ENCODE measurements at regions not wholly inside any gene's neighbourhood (a gene's known extent, or its start where the extent isn't known, plus 50 kb on each side); places are given as distances from the start of the nearest gene placed in this dataset.

GRCh38 chr1:65509912-65510680 lies 89.6 kb downstream of the LEPR start:
- H3K27me3 Mint-ChIP-seq (ENCODE audit: low read depth), result no peaks in the 10 kb centered on the region
- peaks cover 3% of the 10 kb centered on the region for H3K9me3 Mint-ChIP-seq
- TF ChIP-seq CTCF (IDR thresholded peaks at IDR 0.05; ENCODE audit: unreplicated experiment in 3 of 3), result no peak
- H3K4me3 Mint-ChIP-seq, result no peak overlapping the region
- H3K36me3 Mint-ChIP-seq (ENCODE audit: low read depth), result no peaks in the 10 kb centered on the region
- H3K27ac Mint-ChIP-seq, result peak overlapping the region in 2 of 3 experiments; percentile 2 to 43
- H3K4me1 Mint-ChIP-seq, result no peaks in the 10 kb centered on the region

- Mint-ChIP-seq H3K4me1 (no peaks in the 10 kb centered on the region), H3K27me3 (ENCODE audit: low read depth) (no peaks in the 10 kb centered on the region), H3K4me3 (no peak overlapping the region), H3K27ac (no peak overlapping the region), H3K9me3 (peaks cover 3% of the 10 kb centered on the region), H3K36me3 (ENCODE audit: low read depth) (no peaks in the 10 kb centered on the region)
- no peak for TF ChIP-seq CTCF (IDR thresholded peaks at IDR 0.05; ENCODE audit: unreplicated experiment in 3 of 3)
These were observed 90.5 kb downstream of the LEPR start for GRCh38 chr1:65510961-65511360.

GRCh38 chr1:65512383-65512782 lies 91.9 kb downstream of the LEPR start:
- H3K36me3 Mint-ChIP-seq (ENCODE audit: low read depth), result no peaks in the 10 kb centered on the region
- H3K4me1 Mint-ChIP-seq, result no peaks in the 10 kb centered on the region
- TF ChIP-seq CTCF (IDR thresholded peaks at IDR 0.05; ENCODE audit: unreplicated experiment in 3 of 3), result no peak
- H3K27ac Mint-ChIP-seq, result no peak overlapping the region
- peaks cover 3% of the 10 kb centered on the region for H3K9me3 Mint-ChIP-seq
- no peak overlapping the region for H3K4me3 Mint-ChIP-seq
- H3K27me3 Mint-ChIP-seq (ENCODE audit: low read depth), result no peaks in the 10 kb centered on the region

- Mint-ChIP-seq H3K4me3 (no peak overlapping the region), H3K9me3 (no peaks in the 10 kb centered on the region)
These were observed 92.7 kb downstream of the LEPR start for GRCh38 chr1:65512967-65513780.

GRCh38 chr1:65514041-65514440 lies 93.6 kb downstream of the LEPR start:
- TF ChIP-seq CTCF (IDR thresholded peaks at IDR 0.05; ENCODE audit: unreplicated experiment in 3 of 3), result no peak
- no peaks in the 10 kb centered on the region for H3K27me3 Mint-ChIP-seq (ENCODE audit: low read depth)
- no peaks in the 10 kb centered on the region for H3K4me1 Mint-ChIP-seq
- no peaks in the 10 kb centered on the region for H3K9me3 Mint-ChIP-seq
- H3K27ac Mint-ChIP-seq, result no peak overlapping the region
- no peaks in the 10 kb centered on the region for H3K36me3 Mint-ChIP-seq (ENCODE audit: low read depth)
- H3K4me3 Mint-ChIP-seq, result no peak overlapping the region

More at GRCh38 chr1:65512967-65513780, 92.7 kb downstream of the LEPR start:
- no peak for TF ChIP-seq CTCF (IDR thresholded peaks at IDR 0.05; ENCODE audit: unreplicated experiment in 3 of 3)
- Mint-ChIP-seq H3K27me3 (ENCODE audit: low read depth) (no peaks in the 10 kb centered on the region), H3K27ac (no peak overlapping the region), H3K4me1 (no peaks in the 10 kb centered on the region), H3K36me3 (ENCODE audit: low read depth) (no peaks in the 10 kb centered on the region)
